NCI-H345 treated with DMSO at 0.1 percent for 48 hours (cell line): ENCODE measurements at regions not wholly inside any gene's neighbourhood (a gene's known extent, or its start where the extent isn't known, plus 50 kb on each side); places are given as distances from the start of the nearest gene placed in this dataset.
"Not testable (repeated sequence)": the region's sequence is repeated elsewhere in the genome, so short reads cannot be mapped to it uniquely, and the experiment has no call there.

Experiments
- DNase-seq: peaks from one replicate; lab custom pipeline; 2025; ENCODE audit not compliant: unreplicated experiment; lab: John Stamatoyannopoulos, UW

DNA sequence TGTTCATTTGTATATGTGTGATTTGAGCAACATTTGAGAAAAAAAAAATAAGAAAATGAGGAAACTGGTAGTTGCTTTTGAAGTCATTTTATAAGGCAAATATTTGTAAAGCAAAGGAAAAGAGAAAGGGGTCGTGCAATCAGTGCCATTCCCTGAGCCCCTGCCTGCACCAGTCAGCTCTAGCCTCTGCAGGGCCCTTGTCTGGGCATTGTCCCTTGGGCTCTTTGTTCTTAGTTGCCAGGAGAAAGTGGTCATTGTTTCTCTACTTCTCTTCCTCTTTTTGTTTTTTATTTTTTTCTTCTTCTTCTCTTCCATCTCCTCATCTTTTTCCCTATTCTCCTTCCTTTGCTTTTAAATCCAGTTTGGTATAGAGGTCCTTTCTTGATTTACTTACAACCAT is 175.3 kb upstream of the CREB1 start:
- no peak for DNase-seq

DNA sequence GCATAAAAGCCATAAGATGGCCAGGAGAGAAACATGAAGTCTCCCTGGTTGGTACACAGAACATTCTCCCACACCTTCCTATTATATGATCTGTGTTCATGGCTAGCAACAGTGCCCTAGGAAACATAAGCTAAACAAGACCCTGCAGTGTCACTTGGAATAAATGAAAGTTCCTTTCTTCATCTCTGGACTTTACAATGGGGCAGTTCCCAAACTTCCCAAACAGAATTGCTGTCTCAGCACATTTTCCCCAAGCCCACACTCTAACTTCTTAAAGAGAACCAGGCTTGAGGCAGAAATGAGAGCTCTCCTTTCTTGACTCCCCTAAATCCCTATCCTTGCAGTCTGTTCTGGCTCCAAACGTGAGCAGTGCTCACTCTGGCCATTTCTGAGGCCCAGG is 173.2 kb upstream of the CREB1 start:
- DNase-seq: no peak

GRCh38 chr2:207357216-207357615 is 172.5 kb upstream of the CREB1 start:
- no peak for DNase-seq

- no peak for DNase-seq
Measured at GRCh38 chr2:207362716-207363115, 167.0 kb upstream of the CREB1 start.

GRCh38 chr2:207363761-207364290 is 165.9 kb upstream of the CREB1 start:
- no peak for DNase-seq

DNA sequence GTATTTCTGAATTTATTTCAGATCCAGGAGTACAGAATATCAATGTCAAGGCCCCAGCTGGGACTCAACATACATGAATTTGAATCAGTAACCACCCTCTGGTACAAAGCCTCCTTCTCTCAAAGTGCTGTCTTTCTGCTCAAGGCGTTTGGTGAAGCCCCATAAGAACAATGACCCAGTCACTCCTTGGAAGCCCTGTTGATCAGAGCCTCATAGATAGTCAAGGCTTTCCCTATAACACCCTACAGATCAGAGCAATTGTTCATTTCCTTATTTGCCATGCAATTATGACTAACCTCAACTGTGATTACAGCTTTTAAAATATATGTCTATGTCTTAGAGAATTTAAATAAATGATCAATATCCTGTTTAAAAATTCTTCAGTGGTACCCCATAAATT is 159.1 kb upstream of the CREB1 start:
- DNase-seq: no peak

DNA sequence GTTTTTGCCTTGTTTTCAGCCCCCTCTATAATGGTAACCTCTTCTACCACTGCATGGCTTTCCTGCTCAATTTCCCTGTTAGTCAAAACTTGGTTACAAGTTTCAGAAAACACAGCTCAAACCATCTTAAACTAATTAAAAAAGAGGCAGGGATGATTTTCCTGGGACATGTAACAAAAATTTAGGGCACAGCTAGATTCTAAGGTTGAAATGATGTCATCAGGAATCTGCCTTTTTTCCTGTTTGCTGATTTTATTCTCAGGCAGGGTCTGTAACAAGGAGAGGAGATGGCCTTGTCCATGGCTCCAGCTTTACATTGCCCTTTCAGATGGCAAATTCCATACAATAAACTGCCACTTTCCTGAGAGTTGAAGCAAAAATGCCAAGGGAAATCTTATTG is 157.9 kb upstream of the CREB1 start:
- no peak for DNase-seq

GRCh38 chr2:207372483-207372882 is 157.3 kb upstream of the CREB1 start:
- DNase-seq: no peak

DNA sequence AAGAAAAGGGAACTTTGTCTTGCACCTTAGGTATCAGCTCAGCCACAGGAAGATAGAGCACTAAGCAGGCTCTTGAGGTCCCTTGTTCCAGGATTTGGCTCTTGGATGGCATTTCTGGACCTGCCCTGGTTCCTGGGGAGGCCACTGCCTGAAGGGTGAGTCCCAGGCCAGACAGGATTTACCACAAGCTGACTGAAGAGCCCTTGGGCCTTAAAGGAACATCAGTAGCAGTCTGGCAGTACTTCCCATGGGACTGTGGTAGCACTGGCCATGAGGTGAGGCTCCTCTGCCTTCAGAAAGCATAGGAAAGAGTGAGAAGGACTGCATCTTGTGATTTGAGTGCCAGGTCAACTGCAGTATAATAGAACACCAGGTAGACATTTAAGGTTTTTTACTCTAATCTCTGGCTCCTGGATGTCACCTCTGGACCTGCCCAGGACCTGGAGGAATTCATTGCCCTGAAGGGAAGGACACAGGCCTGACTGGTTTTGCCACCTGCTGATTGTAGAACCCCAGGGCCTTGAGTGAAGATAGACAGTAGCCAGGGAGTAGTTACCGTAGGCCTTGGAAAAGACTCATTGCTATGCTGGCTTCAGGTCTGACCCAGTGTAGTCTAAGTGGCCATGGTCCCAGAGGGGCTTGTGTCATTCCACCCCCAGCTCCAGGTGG is 154.4 kb upstream of the CREB1 start:
- DNase-seq: no peak

DNA sequence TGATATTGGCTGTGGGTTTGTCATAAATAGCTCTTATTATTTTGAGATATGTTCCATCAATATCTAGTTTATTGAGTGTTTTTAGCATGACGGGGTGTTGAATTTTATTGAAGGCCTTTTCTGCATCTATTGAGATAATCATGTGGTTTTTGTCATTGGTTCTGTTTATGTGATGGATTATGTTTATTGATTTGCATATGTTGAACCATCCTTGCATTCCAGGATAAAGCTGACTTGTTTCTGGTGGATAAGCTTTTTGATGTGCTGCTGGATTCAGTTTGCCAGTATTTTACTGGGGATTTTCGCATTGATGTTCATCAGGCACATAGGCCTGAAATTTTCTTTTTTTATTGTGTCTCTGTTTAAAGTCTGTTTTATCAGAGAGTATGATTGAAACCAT is 151.1 kb upstream of the CREB1 start:
- not testable (repeated sequence) for DNase-seq

DNA sequence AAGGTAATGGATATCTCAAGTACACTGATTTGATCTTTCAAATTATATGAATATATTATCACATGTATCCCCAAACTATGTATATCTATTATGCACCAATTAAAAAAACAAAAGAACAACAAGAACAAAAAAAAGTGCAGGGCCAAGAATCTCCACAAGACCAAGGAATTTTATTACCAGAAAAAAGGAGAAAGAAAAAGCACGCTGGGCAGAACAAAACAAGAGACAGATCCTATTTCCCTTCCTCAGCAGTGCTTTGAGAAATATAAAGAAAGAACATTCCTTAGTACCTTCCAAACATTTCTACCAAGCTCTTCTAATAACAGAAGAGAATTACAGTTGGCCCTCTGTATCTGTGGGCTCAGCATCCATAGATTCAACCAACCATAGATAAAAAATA is 144.7 kb upstream of the CREB1 start:
- DNase-seq: no peak

DNA sequence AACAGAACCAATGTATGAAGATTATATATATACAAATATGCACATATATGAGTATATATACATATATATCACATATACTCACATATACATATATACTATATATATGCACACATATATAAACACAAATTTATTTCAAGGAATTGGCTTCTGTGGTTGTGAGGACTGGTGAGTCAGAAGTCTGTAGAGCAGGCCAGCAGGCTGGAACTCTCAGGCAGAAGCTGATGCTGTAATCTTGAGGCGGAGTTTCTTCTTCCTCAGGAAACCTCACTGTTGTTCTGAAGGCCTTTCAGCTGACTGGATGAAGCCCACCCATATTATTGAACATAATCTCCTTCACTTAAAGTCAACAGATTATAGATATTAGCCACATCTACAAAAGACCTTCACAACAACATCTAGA is 143.9 kb upstream of the CREB1 start:
- DNase-seq: no peak

DNA sequence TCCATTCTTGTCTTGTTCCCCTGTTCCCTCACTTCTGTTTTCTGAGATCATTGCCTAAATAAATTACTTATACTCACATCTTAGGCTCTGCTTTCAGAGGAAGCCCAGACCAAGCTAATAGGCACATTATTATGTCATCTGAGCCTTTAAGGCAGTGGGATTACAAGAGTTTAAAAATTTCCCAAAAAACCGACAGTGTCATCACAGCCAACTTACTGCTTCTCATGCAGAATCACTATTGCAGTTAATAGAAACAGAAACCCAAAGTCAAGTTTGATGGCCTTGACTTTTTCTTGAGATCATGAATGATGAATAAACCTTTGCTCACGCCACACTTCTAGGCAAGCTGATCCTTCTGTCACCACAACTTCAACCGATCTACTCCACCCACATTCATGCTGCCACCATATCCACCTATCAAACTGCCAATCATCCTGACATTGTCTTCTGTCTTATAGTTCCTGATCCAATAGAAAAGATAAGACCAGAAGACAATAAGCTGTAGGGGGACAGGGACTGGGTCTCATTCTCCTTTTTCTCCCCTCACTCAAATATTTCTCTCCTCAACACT is 142.7 kb upstream of the CREB1 start:
- DNase-seq: no peak

- no peak for DNase-seq
Measured at GRCh38 chr2:207390302-207391095, 139.3 kb upstream of the CREB1 start.

- no peak for DNase-seq
Measured at GRCh38 chr2:207394203-207394781, 135.5 kb upstream of the CREB1 start.

- DNase-seq: no peak
Measured at GRCh38 chr2:207394812-207395534, 134.8 kb upstream of the CREB1 start.

- DNase-seq: no peak
Measured at GRCh38 chr2:207395535-207396251, 134.1 kb upstream of the CREB1 start.

- DNase-seq: no peak
Measured at GRCh38 chr2:207397917-207398655, 131.7 kb upstream of the CREB1 start.

- DNase-seq: no peak
Measured at GRCh38 chr2:207399301-207399700, 130.5 kb upstream of the CREB1 start.

GRCh38 chr2:207401338-207401737 is 128.4 kb upstream of the CREB1 start:
- no peak for DNase-seq
